Thoracic aorta (tissue), 2 donors: ENCODE measurements at regions not wholly inside any gene's neighbourhood (a gene's known extent, or its start where the extent isn't known, plus 50 kb on each side); places are given as distances from the start of the nearest gene placed in this dataset.

Experiments
- ATAC-seq: fragments of 150-250 bp; one replicate; pipeline ENCODE4 v1.8.0; 2017; ENCODE audit warnings: low read depth; ENCODE audit not compliant: insufficient number of reproducible peaks, low FRiP score
- DNase-seq: peaks from one replicate; pipeline ENCODE4 v3.0.0-alpha.2; 2020; ENCODE audit warnings: low spot score
- H3K27ac ChIP-seq, 2 donors: fragments of 200-600 bp; sonication (generic); 1 replicate in 1 of 2; 2 replicates in 1 of 2; pipeline ENCODE4 v1.5.1; 2016; ENCODE audit warnings: mild to moderate bottlenecking in 2 of 2, moderate library complexity in 2 of 2
- H3K27me3 ChIP-seq: fragments of 200-600 bp; sonication (generic); replicated peaks from 2 replicates; pipeline ENCODE4 v1.6.0; 2016; ENCODE audit warnings: mild to moderate bottlenecking; ENCODE audit not compliant: insufficient read depth
- H3K36me3 ChIP-seq: fragments of 200-600 bp; sonication (generic); one replicate; pipeline ENCODE4 v1.5.1; 2016
- H3K4me1 ChIP-seq, 2 donors: fragments of 200-600 bp; sonication (generic); 1 replicate in 1 of 2; 2 replicates in 1 of 2; pipeline versions ENCODE4 v1.5.1 to v1.6.0; 2016; ENCODE audit warnings: low read depth in 2 of 2, mild to moderate bottlenecking in 1 of 2; ENCODE audit not compliant: control insufficient read depth in 1 of 2
- H3K4me3 ChIP-seq: fragments of 200-600 bp; sonication (generic); 2 replicates; pipeline ENCODE4 v1.5.1; 2016; ENCODE audit warnings: mild to moderate bottlenecking
- H3K9me3 ChIP-seq: fragments of 200-600 bp; sonication (generic); 2 replicates; pipeline ENCODE4 v1.5.1; 2016
- TF ChIP-seq, protein P1 (sequence below): fragments of 200-600 bp; sonication (generic); IDR thresholded peaks from one replicate; pipeline ENCODE4 v1.5.1; 2019; ENCODE audit warnings: antibody characterized with exemption

DNA sequence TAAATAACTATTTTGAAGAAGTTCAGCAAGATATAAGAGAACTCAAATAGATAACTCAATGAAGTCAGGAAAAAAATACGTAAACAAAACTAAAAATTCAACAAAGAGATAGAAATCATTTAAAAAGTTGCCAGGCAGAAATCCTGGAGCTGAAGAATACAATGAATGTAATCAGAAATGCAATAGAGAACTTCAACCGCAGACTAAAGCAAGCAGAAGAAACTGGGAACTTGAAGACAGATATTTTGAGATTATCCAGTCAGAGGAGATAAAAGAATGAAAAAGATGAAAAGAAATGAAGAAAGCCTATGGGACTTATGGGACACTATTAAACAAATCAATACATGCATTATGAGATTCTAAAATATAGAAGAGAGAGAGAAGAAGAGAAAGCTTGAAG lies 129.1 kb upstream of the LPAR1 start:
- H3K4me1 ChIP-seq, result no peaks in the 10 kb centered on the region
- TF ChIP-seq, protein P1, sequence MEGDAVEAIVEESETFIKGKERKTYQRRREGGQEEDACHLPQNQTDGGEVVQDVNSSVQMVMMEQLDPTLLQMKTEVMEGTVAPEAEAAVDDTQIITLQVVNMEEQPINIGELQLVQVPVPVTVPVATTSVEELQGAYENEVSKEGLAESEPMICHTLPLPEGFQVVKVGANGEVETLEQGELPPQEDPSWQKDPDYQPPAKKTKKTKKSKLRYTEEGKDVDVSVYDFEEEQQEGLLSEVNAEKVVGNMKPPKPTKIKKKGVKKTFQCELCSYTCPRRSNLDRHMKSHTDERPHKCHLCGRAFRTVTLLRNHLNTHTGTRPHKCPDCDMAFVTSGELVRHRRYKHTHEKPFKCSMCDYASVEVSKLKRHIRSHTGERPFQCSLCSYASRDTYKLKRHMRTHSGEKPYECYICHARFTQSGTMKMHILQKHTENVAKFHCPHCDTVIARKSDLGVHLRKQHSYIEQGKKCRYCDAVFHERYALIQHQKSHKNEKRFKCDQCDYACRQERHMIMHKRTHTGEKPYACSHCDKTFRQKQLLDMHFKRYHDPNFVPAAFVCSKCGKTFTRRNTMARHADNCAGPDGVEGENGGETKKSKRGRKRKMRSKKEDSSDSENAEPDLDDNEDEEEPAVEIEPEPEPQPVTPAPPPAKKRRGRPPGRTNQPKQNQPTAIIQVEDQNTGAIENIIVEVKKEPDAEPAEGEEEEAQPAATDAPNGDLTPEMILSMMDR, result no peak
- H3K9me3 ChIP-seq, result peaks cover 15% of the 10 kb centered on the region
- DNase-seq (no peak), ATAC-seq (no peak)
- H3K36me3 ChIP-seq, result no peaks in the 10 kb centered on the region
- H3K27me3 ChIP-seq, result no peaks in the 10 kb centered on the region
- H3K4me3 ChIP-seq, result no peak overlapping the region
- H3K27ac ChIP-seq, result no peak overlapping the region

DNA sequence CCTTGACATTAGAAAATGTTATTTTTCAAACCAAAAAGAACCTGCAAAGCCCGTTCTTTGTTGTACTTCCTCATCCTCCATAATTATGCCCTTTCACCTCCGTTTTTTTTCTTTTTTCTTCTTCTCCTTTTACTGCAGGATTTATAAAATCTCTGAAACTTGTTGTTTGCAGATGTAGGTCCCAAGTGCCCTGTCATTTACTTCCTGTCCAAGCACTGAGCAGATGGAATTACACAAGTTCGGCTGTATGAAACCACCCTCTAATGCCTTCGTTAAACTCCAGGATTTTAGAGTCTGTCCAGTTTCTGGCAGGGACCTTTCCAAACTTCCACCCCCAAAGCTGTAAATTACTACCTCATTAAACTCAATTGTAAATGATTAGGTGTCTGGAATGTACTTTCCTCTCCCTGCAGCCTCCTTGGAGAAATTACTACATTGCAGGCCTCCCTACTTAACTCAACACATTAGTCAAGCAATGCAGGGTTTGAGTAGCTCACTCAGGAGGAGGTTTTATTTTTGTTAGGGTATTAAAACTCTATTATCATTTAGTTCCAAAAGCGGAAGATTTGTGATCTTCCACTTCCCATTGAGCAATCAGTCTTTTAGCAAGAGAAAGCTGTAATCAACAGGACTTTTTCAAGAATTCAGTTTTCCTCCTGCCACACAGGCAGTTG lies 125.6 kb upstream of the LPAR1 start:
- Histone ChIP-seq H3K4me3 (no peak overlapping the region), H3K9me3 (peaks cover 15% of the 10 kb centered on the region), H3K36me3 (no peaks in the 10 kb centered on the region), H3K4me1 (no peaks in the 10 kb centered on the region), H3K27me3 (no peaks in the 10 kb centered on the region), H3K27ac (no peak overlapping the region)
- TF ChIP-seq, protein P1, result no peak
- DNase-seq, result no peak
- ATAC-seq, result no peak

DNA sequence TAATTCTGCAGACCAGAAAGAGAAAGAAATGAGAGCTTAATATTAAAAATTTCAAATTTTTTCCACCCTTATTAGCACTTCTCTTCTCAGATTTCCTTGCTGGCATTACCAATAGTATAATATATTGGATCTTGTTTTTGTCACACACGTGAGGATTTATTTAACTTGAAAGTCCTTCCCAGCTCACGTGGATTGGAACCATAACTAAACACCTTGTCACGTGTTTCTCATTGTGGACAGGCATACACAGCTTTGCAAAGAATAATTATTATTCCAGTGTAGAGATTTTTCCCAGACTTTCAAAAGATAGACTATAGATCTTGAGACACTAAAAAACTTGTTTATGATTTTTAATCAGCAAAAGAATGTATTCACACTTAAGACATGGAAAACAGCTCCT lies 123.8 kb upstream of the LPAR1 start:
- Histone ChIP-seq H3K27me3 (no peaks in the 10 kb centered on the region), H3K4me1 (no peaks in the 10 kb centered on the region), H3K36me3 (no peaks in the 10 kb centered on the region), H3K27ac (no peak overlapping the region), H3K9me3 (peaks cover 3% of the 10 kb centered on the region), H3K4me3 (no peak overlapping the region)
- ATAC-seq (no peak), DNase-seq (no peak)
- TF ChIP-seq, protein P1, result no peak

- TF ChIP-seq, protein P1, result no peak
- Histone ChIP-seq H3K27ac (no peak overlapping the region), H3K9me3 (no peaks in the 10 kb centered on the region), H3K36me3 (no peaks in the 10 kb centered on the region), H3K4me1 (no peaks in the 10 kb centered on the region), H3K4me3 (no peak overlapping the region), H3K27me3 (no peaks in the 10 kb centered on the region)
- no peak for ATAC-seq
- DNase-seq, result no peak
Observed at GRCh38 chr9:111161015-111161415, 122.7 kb upstream of the LPAR1 start.

DNA sequence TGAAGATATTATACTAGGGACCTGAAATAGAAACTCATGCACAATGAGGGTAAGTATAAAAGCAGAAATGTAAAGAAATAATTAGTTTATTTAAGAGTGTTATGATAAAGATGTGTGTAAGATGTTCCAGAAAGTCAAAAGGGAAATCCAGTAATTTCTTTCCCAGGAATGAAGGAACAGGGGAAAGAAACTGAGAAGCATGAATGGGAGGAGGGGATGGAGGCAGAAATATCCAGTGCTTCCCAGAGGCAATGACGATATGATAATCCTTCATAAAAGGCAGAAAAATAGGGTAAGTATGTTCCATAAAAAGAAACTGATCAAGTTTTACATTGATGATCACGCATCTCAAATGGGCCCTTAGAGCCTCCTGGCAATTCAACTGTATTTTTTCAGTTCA lies 120.7 kb upstream of the LPAR1 start:
- H3K4me1 ChIP-seq, result no peaks in the 10 kb centered on the region
- TF ChIP-seq, protein P1, result no peak
- no peak for ATAC-seq
- H3K9me3 ChIP-seq, result no peaks in the 10 kb centered on the region
- no peak overlapping the region for H3K4me3 ChIP-seq
- H3K36me3 ChIP-seq, result no peaks in the 10 kb centered on the region
- DNase-seq, result no peak
- H3K27me3 ChIP-seq, result no peaks in the 10 kb centered on the region
- H3K27ac ChIP-seq, result no peak overlapping the region
